ENCODE measurements at regions not wholly inside any gene's neighbourhood (a gene's known extent, or its start where the extent isn't known, plus 50 kb on each side); places are given as distances from the start of the nearest gene placed in this dataset.
A peak's percentile ranks its signal among the peaks of the same experiment; 100 is the strongest.
"Not testable (repeated sequence)": the region's sequence is repeated elsewhere in the genome, so short reads cannot be mapped to it uniquely, and the experiment has no call there.

DNA sequence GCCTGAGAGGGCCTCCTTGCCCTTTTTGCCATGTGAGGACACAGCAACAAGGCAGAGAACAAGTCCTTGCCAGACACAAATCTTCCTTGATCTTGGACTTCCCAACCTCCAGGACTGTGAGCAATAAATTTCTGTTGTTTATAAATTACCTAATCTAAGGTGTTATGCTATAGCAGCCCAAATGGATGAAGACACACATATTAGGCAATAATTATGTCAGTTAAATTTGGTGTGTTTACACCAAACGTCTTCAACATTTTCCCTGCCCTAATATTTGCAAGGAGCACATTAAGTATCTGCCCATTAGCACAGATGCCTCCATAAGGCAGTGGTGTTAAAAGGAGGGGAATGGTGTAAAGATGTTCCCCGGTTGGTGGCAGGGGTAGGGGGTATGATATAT lies 94.8 kb downstream of the ETS2 start:
- intact Hi-C loops (cut with DNase I): no loop called here
- DNase-seq (no peak), ATAC-seq (no peak)
- no peak overlapping the region for H3K4me3 ChIP-seq
- H3K27me3 ChIP-seq: no peaks in the 10 kb centered on the region
- TF ChIP-seq, protein P1, sequence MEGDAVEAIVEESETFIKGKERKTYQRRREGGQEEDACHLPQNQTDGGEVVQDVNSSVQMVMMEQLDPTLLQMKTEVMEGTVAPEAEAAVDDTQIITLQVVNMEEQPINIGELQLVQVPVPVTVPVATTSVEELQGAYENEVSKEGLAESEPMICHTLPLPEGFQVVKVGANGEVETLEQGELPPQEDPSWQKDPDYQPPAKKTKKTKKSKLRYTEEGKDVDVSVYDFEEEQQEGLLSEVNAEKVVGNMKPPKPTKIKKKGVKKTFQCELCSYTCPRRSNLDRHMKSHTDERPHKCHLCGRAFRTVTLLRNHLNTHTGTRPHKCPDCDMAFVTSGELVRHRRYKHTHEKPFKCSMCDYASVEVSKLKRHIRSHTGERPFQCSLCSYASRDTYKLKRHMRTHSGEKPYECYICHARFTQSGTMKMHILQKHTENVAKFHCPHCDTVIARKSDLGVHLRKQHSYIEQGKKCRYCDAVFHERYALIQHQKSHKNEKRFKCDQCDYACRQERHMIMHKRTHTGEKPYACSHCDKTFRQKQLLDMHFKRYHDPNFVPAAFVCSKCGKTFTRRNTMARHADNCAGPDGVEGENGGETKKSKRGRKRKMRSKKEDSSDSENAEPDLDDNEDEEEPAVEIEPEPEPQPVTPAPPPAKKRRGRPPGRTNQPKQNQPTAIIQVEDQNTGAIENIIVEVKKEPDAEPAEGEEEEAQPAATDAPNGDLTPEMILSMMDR (IDR thresholded peaks at IDR 0.05): no peak
- no peak overlapping the region for H3K27ac ChIP-seq
- H3K36me3 ChIP-seq: no peaks in the 10 kb centered on the region
- peaks cover 0 to 6% of the 10 kb centered on the region in 2 donors for H3K4me1 ChIP-seq
- no peaks in the 10 kb centered on the region for H3K9me3 ChIP-seq

DNA sequence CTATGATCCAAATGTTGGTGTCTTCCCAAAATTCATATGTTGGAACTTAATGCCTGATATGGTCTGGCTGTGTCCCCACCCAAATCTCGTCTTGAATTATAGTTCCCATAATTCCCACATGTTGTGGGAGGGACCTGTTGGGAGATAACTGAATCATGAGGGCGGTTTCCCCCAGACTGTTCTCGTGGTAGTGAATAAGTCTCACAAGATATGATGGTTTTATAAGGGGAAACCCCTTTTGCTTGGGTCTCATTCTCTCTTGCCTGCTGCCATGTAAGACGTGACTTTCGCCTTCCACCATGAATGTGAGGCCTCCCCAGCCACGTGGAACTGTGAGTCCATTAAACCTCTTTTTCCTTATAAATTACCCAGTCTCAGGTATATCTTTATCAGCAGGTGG lies 94.3 kb downstream of the ETS2 start:
- intact Hi-C loops (cut with DNase I); H3K9me3 ChIP-seq; H3K4me1 ChIP-seq; H3K36me3 ChIP-seq; H3K27me3 ChIP-seq; ATAC-seq; H3K4me3 ChIP-seq; H3K27ac ChIP-seq; DNase-seq: not testable (repeated sequence)

DNA sequence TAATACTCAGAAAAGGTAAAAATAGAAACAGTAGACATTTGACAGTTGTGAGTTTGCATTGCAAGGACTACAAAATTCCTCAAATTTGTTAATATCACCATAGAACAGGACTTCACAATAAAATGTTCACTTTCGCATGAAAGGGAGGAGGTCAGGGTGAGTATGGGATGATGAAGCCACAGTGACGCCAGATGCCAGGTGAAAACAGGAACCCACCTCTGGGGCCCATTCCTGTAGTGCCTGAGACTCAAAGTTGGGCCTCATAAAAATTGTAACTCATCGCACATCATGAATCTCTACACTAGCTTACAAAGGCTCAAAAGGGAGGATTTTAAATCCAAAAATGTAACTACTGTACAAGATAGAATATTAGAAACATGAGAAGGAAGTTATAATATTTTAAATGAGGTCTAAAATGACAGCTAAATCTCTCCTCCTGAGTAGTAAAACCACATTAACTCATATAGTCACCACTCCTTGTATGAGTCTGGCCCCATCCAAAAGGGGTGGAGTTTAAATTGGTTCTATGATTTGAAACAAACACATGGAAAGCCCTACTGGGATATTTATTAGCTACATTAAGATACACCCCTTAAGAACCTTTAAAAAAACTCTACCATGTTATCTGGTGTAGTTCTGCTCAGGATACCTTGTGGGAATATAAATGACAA lies 93.7 kb downstream of the ETS2 start:
- ATAC-seq: no peak
- TF ChIP-seq, protein P1 (IDR thresholded peaks at IDR 0.05): no peak
- DNase-seq: no peak
- Histone ChIP-seq H3K4me3 (no peak overlapping the region), H3K27ac (no peak overlapping the region), H3K9me3 (no peaks in the 10 kb centered on the region), H3K36me3 (no peaks in the 10 kb centered on the region), H3K4me1 (peaks cover 0 to 6% of the 10 kb centered on the region in 2 donors), H3K27me3 (no peaks in the 10 kb centered on the region)
- intact Hi-C loops (cut with DNase I): no loop called here

DNA sequence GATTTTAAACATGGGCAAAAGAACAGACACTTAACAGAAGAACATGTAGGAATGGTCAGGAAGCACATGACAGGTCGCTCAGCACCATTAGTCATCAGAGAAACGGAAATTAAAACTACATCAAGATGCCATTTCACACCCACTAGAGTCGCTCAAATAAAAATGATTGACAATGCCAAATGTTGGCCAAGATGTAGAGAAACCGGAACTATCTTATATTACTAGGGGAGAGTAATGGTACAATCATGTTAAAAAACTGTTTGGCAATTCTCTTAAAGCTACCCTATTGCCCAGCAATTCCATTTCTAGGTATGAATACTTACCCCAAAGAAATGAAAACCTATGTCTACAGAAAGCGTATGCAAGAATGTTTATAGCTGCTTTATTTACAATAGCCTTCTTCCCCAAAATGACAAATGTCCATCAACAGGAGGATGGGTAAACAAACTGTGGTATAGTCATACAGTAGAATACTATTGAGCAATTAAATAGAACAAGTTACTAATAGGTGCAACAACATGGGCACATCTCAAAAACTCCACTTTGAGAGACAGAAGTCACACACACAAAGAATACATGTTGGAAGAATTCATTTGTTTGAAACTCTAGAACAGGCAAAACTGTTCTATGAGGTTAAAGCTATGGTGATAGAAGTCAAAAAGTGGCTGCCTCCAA lies 92.8 kb downstream of the ETS2 start:
- DNase-seq: no peak
- H3K4me3 ChIP-seq: no peak overlapping the region
- no peak overlapping the region for H3K27ac ChIP-seq
- TF ChIP-seq, protein P1 (IDR thresholded peaks at IDR 0.05): no peak
- H3K36me3 ChIP-seq: no peaks in the 10 kb centered on the region
- intact Hi-C loops (cut with DNase I): no loop called here
- peak; percentile 84 for ATAC-seq
- H3K4me1 ChIP-seq: peaks cover 0 to 6% of the 10 kb centered on the region in 2 donors
- H3K27me3 ChIP-seq: no peaks in the 10 kb centered on the region
- no peaks in the 10 kb centered on the region for H3K9me3 ChIP-seq

DNA sequence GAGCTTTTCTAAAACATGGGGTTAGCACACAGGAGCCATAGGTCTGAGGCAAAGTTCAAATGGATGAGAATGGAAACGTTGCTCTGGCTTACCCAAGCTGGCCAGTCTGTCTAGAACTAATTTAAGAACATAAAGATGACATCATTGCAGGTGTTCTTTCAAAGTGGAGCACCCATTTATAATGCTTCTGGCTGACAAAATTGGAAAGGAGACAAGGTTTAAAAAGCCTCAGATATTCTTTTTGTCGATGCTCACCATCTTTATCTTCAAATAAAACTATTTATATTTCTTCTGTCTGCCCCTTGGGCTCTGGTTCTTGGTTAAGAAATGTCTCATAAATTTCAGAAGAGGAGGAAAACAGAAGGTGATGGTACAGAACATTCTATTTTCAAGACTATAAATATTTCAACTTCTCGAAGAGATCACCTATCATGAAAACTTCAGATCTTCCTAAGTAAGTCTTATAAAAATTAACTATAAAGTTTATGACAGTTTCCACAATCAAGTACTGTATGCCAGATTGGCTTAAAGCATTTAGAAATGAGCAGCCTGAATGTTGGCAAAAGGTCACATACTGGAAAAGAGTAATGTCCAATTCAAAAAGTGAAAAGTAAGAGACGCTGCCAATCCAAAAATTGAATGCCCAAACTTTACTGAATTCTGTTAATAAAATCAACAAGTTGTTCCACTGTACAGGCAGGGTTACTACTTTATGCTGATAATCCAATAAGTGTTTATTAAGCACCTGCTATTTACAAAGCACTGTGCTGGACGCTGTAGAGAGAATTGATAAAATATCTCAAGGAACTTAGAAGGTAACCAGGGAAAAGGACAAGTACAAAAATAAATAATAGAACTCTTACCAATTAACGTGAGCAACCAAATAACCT lies 92.0 kb downstream of the ETS2 start:
- peak; percentile 77 for ATAC-seq
- no peaks in the 10 kb centered on the region for H3K9me3 ChIP-seq
- TF ChIP-seq, protein P1 (IDR thresholded peaks at IDR 0.05): no peak

More for the DNA sequence above, 92.0 kb downstream of the ETS2 start:
- Histone ChIP-seq H3K27ac (no peak overlapping the region), H3K27me3 (no peaks in the 10 kb centered on the region), H3K36me3 (no peaks in the 10 kb centered on the region), H3K4me3 (no peak overlapping the region), H3K4me1 (peaks cover 0 to 6% of the 10 kb centered on the region in 2 donors)
- intact Hi-C loops (cut with DNase I): no loop called here
- DNase-seq: no peak

Measured in left lung (tissue), 4 donors.